ENCODE measurements at regions not wholly inside any gene's neighbourhood (a gene's known extent, or its start where the extent isn't known, plus 50 kb on each side); places are given as distances from the start of the nearest gene placed in this dataset.

DNA sequence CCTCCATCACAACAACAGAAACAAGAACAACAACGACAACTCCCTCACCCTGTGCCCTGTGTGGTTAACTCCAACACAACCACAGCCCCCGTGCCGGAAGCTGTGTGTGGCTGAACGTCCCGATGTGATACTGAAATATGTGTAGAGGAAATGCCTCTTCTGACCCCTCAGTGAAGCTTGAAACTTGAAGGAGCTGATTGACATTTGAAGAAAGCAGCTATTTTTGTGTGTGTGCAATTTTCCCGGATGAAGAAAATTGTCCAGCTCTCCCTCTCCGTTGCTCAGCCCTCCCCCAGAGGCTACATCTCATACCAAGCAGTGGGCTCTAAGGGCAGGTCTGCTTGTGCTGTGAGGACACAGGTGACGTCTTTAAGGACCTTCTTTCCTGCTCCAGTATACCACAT lies 173.8 kb downstream of the ICOS start:
- Mint-ChIP-seq H3K4me3 (ENCODE audit: unreplicated experiment) (peak overlapping the region; percentile 46), H3K27ac (ENCODE audit: unreplicated experiment) (peak overlapping the region; percentile 69), H3K27me3 (ENCODE audit: low read depth) (peaks cover 3% of the 10 kb centered on the region), H3K9me3 (ENCODE audit: low read depth) (no peaks in the 10 kb centered on the region), H3K4me1 (ENCODE audit: low read depth) (peaks cover 23% of the 10 kb centered on the region), H3K36me3 (ENCODE audit: low read depth) (no peaks in the 10 kb centered on the region)
- no peak for DNase-seq (ENCODE audit: low spot score)
- TF ChIP-seq CTCF (IDR thresholded peaks at IDR 0.05): no peak

GRCh38 chr2:204110751-204111516 lies 174.4 kb downstream of the ICOS start:
- Mint-ChIP-seq H3K4me3 (ENCODE audit: unreplicated experiment) (peak overlapping the region; percentile 46), H3K27ac (ENCODE audit: unreplicated experiment) (no peak overlapping the region), H3K36me3 (ENCODE audit: low read depth) (no peaks in the 10 kb centered on the region), H3K4me1 (ENCODE audit: low read depth) (peaks cover 23% of the 10 kb centered on the region), H3K27me3 (ENCODE audit: low read depth) (peaks cover 3% of the 10 kb centered on the region), H3K9me3 (ENCODE audit: low read depth) (no peaks in the 10 kb centered on the region)
- no peak for TF ChIP-seq CTCF (IDR thresholded peaks at IDR 0.05)
- no peak for DNase-seq (ENCODE audit: low spot score)

DNA sequence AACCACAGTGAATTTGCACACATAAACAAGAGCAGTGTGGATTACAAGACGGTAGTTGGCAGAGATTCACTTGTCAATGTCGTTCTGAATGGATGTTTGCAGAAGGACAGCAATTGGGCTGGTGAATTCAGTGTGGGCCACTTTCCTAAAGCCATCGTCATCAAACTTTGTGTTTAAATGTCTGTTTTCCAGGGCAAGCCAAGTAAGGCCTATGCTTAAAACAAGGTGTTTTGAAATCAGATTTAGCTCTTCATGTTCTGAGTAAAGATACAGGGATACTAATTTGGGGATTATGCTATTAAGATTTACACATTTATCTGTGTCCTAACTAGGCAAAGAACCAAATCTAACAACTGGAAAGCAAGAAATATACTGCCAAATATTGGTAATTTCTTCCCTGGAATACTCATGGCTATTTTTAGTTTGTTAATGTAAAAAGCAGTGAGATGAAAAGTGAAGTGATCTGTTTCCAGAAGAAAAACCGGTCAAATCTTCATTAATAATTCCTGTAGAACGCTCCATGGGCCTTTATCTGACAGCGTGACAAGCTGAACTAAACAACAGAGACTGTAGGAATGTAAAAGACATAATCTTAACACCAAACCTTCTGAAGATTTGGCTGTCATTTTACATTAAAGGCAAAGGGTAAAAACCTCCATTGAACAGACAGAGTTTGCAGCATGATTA lies 175.7 kb downstream of the ICOS start:
- Mint-ChIP-seq H3K27ac (ENCODE audit: unreplicated experiment) (no peak overlapping the region), H3K4me3 (ENCODE audit: unreplicated experiment) (no peak overlapping the region), H3K27me3 (ENCODE audit: low read depth) (peaks cover 3% of the 10 kb centered on the region), H3K9me3 (ENCODE audit: low read depth) (no peaks in the 10 kb centered on the region), H3K36me3 (ENCODE audit: low read depth) (no peaks in the 10 kb centered on the region), H3K4me1 (ENCODE audit: low read depth) (peaks cover 23% of the 10 kb centered on the region)
- no peak for TF ChIP-seq CTCF (IDR thresholded peaks at IDR 0.05)
- no peak for DNase-seq (ENCODE audit: low spot score)

GRCh38 chr2:204114295-204115136 lies 178.0 kb downstream of the ICOS start:
- no peak for TF ChIP-seq CTCF (IDR thresholded peaks at IDR 0.05)
- Mint-ChIP-seq H3K9me3 (ENCODE audit: low read depth) (no peaks in the 10 kb centered on the region), H3K4me1 (ENCODE audit: low read depth) (peaks cover 17% of the 10 kb centered on the region), H3K36me3 (ENCODE audit: low read depth) (no peaks in the 10 kb centered on the region), H3K27me3 (ENCODE audit: low read depth) (peaks cover 3% of the 10 kb centered on the region), H3K27ac (ENCODE audit: unreplicated experiment) (no peak overlapping the region), H3K4me3 (ENCODE audit: unreplicated experiment) (no peak overlapping the region)
- no peak for DNase-seq (ENCODE audit: low spot score)

All from chondrocyte (in vitro differentiated cells).